LNCaP clone FGC (cell line): ENCODE measurements at regions not wholly inside any gene's neighbourhood (a gene's known extent, or its start where the extent isn't known, plus 50 kb on each side); places are given as distances from the start of the nearest gene placed in this dataset.
A peak's percentile ranks its signal among the peaks of the same experiment; 100 is the strongest.

Source experiments
- DNase-seq: peaks from one replicate; pipeline ENCODE4 v3.0.0-alpha.2; 2011; ENCODE audit warnings: low read depth
- H3K4me3 ChIP-seq: 2 replicates; pipeline ENCODE4 v1.5.1; 2011; ENCODE audit warnings: mild to moderate bottlenecking, low read depth, low read length, control low read depth
- CTCF ChIP-seq: IDR thresholded peaks from 2 replicates; pipeline ENCODE4 v1.5.1; 2012; ENCODE audit warnings: mild to moderate bottlenecking; ENCODE audit not compliant: control insufficient read depth, insufficient read depth; ENCODE audit errors: extremely low read depth

- TF ChIP-seq CTCF = no peak
- H3K4me3 ChIP-seq = peak overlapping the region; percentile 4; the same call in 1 of the 2 replicates
- DNase-seq = peak; percentile 37
These were observed 121.9 kb upstream of the SLC38A2 start for GRCh38 chr12:46494424-46494823.

DNA sequence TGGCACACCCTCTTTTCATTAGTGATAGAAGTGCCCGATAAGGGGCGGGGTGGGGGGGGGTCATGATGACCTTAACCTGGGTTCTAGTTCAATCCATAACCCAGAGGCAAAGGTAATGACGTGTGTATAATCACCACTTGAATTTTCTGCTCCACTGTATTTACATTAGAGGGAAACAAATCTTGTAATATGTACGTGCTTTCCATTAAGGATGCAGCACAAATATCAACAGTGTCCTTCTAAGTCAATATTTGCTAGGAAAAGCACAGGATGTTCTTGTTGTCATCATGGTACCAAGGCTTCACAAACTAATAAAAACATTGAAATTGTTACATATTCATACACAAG lies 121.2 kb upstream of the SLC38A2 start:
- TF ChIP-seq CTCF = no peak
- peak; percentile 98 for DNase-seq

DNA sequence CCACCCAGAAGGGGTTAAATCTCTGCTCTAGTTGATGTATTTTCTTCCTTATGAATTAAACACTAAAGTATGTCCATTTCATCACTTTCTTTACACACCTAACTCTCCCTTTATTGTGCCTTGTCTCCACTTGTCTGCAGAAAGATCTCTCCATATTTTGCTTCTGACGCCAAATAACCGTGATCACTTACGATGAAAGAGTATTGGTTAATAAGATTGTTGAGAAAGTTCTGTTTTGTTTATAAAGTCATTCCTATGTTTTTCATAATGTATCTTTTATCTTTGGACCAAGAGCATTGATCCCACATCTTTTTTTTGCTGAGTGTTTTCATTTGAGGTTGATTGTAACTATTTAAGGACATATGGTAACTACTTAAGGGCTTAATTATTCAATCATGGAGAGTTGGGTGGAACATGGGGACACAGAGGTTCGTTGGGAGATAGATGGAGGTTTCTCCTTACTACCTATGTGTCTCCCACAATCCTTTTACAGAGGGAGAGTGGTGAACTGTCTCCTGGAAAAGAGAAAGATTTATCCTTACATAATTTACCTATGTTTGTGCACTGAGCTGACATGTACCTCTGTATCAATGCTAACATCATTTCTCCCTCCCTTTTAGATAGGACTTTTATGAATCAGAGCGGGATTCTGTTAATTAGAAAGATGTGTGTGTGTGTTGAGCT lies 120.7 kb upstream of the SLC38A2 start:
- TF ChIP-seq CTCF = no peak
- DNase-seq = no peak
- H3K4me3 ChIP-seq = no peak overlapping the region

More for the DNA sequence above, 121.2 kb upstream of the SLC38A2 start:
- H3K4me3 ChIP-seq = no peak overlapping the region

GRCh38 chr12:46492471-46493085 lies 120.0 kb upstream of the SLC38A2 start:
- no peak for TF ChIP-seq CTCF
- DNase-seq = peak; percentile 81
- no peak overlapping the region for H3K4me3 ChIP-seq

- no peak overlapping the region for H3K4me3 ChIP-seq
- no peak for TF ChIP-seq CTCF
These were observed 119.0 kb upstream of the SLC38A2 start for GRCh38 chr12:46491548-46491947.

DNA sequence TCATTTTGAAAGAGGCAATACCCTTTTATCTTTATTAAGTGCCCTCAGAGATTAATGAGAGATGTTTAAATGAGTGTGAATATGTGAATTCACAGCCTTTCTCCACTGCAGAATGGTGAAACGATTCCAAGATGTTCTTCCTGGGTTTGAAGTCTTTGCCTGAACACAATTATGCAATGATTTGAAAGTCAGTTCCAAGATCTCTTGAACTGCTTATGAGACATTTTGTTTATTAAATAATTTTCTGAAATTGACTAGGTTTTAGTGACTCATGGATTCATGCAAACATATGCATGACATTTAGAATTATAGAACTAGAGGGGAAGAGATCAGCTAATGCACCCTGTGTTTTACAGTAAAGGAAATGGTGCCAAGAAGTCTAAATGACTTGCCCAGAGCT lies 118.1 kb upstream of the SLC38A2 start:
- no peak overlapping the region for H3K4me3 ChIP-seq
- no peak for DNase-seq
- no peak for TF ChIP-seq CTCF

More at GRCh38 chr12:46491548-46491947, 119.0 kb upstream of the SLC38A2 start:
- DNase-seq = no peak
